GM18507 (cell line): ENCODE measurements at regions not wholly inside any gene's neighbourhood (a gene's known extent, or its start where the extent isn't known, plus 50 kb on each side); places are given as distances from the start of the nearest gene placed in this dataset.
"Not testable (repeated sequence)": the region's sequence is repeated elsewhere in the genome, so short reads cannot be mapped to it uniquely, and the experiment has no call there.

Experiments
- DNase-seq: peaks from one replicate; pipeline ENCODE4 v3.0.0; 2011; ENCODE audit warnings: low read depth; ENCODE audit not compliant: insufficient read length; ENCODE audit errors: extremely low spot score
- FAIRE-seq: peaks from 2 replicates; lab custom pipeline; 2011; peaks lifted over from hg19 to GRCh38; lab: Jason Lieb, UNC

DNA sequence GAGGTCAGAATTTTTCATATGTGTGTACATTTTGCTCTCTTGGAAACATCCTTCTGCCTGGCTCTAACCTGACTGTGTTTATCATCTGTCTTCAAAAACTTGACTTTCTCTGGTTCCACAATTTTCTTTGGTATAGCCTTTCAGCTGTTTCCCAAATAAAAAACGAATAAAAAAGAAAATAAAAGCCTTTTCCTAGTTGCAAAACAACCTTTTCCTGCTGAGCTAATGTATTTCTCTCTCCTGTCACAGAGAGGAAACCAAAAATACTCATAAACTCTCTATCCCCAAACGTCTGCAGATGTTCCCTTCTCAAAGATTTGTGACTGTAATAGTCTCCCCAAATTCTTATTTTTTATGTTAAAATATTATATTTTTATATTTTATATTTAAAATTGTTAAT is 505.3 kb upstream of the SLC39A10 start:
- no peak for DNase-seq

DNA sequence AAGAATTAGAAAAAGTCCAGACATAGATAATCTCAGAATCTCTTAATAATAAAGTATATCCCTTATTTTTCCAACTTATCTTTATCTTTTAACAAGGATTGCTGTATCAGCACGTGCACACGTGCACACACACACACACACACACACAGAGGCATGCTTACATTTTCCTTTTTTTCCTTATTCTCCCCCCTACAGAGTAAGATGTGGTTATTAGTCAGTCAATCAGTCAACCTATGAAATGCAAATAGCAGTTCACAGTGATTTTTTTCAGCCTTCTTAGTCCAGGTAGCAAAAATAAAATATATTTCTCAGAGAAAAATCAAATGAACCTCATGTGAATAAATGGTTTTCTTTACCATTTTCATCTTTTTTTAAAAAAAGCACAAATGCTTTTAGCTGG is 506.2 kb upstream of the SLC39A10 start:
- FAIRE-seq, result no peak
- DNase-seq, result no peak

More for the DNA sequence above, 505.3 kb upstream of the SLC39A10 start:
- no peak for FAIRE-seq

DNA sequence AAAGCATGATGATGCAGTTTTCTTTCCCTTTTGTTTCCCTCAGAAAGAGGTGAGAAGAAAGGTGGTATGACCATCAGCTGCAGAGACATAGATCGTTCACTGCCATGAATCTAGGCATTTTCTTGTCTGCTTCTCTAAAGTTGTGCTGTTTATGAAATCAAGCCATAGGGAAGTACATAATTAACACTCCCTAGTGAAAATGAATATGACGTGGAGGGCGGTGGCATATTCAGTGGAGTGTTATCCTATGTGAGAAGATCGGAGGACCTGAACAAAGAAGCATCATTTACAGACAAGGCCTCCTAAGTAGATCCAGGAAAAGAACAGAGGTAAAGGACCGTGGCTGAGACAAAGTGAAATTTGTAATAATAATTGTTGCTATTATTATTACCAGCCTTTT is 509.0 kb upstream of the SLC39A10 start:
- DNase-seq, result no peak

DNA sequence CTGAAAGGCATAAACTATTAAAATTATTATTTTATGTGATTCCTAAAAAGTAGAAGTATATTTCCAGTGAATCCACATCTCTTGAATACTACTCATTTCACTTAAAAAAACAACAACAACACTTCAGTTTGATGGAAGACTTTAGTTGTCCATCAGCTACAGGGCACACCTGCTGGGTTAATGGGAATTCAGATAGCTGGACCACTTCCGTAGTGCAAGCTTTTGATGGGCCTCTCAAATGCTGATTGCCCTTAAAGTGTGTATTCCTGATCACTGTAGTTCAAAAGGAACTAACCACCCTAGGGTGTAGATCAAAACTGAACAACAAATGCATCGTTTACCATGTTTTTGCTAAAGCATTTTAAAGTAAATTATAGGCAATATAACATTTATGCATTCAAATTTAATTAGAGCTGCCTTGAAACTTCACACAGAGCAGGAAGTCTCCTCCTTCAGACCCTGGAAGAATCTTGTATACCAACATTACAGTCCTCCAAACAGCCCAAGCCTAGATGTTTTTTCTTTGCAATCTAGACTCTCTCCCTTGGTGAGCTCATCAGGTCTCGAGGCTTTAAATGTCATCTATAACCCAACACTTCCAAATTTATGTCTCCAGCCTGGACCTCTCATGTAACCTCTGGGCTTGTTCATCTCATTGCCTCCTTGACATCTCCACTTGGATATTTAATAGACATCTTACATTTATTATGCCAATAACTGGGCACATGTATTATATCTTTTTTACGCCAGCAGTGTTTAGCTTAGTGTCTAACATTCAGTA is 510.1 kb upstream of the SLC39A10 start:
- no peak for DNase-seq

More for the DNA sequence above, 509.0 kb upstream of the SLC39A10 start:
- FAIRE-seq, result no peak

DNA sequence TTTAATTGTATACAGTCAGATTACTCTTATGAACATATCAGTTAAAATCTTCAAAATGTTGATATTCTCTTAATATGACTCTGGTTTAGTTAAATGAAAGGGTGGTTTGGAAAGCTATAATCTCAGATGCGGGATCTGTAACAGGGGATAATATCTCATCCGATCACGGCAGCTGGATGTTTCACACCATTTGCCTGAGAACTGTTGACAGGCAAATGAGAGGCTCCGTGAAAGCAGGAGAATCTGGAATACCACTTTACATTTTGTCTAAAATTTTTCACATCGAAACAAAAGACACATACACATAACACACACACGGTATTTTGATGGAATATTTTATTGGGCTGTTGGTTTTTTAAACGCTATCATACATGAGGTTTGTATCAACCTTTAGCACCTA is 518.6 kb upstream of the SLC39A10 start:
- FAIRE-seq (no peak), DNase-seq (no peak)

More for the DNA sequence above, 510.1 kb upstream of the SLC39A10 start:
- FAIRE-seq, result no peak

DNA sequence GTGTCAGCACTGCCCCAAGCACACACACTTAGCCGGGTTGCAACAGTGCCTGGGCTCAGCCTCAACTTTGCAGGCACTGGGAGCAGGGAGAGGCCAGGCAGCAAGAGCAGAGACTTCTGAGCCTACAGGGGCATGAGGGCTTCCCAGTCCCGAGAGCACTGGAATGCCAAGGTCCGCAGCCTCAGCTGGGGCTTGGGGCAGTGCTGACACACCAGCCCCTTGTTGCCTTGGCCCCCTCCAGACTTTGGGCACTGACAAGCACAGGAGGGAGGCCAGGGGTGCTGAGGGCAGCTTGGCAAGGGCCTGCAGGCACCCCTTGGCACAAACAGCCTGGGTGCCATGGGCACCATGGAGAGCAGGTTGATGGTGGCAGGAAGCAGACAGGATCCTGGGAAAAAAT is 531.1 kb upstream of the SLC39A10 start:
- not testable (repeated sequence) for DNase-seq, FAIRE-seq

DNA sequence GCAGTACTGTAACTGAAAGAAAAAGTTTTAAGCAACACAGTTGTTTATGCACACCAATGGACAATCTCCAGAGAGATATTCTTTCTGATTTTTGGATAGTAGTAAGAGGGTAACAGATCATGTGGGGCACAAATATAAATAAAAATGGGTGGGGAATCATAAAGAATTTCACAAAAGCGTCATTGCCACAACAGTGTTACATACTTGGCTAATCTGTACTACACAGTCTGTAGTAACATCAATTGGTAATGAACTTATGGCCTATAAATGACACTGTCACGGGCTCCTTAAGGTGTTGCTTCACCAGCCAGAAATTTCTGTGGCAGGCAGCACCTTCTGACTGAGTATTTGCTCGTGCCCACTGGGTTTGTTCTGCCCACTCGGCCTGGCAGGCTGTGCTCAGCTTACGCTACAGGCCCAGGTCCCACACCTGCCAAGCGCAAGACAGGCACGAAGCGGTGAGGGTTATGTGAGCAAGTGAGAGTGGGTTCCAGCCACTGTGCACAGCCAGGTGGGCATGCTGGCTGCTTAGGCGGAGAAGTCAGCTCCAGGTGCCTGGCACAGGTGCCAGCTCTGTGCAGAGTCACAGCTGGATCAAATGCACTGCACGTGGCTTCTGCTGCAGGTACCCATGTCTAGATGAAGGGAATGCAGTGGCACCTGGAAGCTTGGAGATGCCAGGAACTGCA is 532.5 kb upstream of the SLC39A10 start:
- DNase-seq (no peak), FAIRE-seq (no peak)

DNA sequence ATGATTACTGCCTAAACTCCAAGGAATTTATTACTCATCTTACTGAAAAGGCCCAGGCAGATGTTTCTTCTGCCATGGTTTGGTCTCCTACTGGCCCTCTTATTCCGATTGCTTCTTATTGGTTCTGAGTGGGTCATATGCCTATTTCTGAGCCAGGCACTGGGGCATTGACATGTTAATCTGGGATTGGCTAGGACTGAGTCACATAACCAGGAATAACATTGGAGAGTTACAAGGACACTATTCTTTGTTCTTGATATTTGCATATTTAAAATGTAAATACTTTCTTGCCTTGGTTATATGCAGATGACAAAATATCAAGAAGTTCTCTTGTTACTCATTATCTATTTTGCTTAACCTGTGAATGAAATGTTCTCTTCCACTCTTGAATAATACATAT is 534.4 kb upstream of the SLC39A10 start:
- DNase-seq (no peak), FAIRE-seq (no peak)

DNA sequence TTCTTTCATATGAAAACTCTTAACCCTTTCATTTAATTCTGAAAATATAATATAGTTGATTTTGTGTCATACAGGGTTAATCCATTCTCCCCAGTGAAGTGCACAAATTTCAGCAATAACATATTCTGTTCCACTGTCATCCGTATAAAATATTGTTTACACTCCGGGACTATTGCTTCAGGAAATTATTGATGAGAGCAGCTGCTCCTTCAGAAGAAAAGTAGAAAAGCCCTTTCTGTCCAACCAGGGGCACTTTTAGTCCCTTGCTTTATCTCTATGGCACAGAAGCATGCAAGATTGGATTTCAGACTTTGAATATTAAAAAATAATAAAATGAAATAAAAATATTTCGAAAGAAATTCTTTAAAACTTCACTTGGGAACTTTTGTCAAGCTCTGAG is 535.7 kb upstream of the SLC39A10 start:
- FAIRE-seq, result no peak
- no peak for DNase-seq

DNA sequence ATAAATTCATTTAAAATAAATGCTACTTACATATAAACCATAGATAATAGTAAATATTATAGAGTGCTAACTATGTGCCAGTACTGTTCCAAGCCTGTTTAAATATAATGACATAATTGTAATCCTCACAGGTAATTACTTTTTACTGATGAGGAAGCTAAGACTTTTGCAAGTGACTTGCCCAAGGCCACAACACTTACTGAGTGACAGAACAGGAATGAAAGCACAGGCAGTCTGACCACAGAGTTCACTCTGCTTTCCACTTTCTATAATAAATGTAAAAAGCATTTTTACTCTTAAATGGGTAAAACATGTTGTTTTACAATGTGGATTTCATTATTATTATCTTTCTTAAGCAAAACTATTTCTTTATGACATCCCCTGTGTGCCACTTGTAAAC is 537.8 kb upstream of the SLC39A10 start:
- no peak for DNase-seq
- no peak for FAIRE-seq

DNA sequence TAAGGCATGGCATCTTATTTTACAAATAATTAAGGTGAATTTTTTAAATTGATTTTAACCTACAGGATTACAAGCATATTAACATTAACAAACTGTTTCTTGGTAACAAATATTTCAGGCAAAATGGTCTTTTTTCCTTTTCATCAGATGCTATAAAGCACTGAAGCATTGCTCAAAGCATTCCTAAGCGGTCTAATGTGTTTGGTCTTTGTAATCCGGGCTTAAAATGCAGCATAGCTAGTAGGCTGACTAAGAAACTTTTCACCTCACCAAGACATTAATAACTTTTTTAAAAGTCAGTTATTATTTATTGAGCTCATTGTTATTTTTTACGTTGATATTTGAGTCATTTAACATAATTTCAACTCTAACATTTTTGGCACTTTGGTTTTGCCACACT is 538.8 kb upstream of the SLC39A10 start:
- FAIRE-seq (no peak), DNase-seq (no peak)

DNA sequence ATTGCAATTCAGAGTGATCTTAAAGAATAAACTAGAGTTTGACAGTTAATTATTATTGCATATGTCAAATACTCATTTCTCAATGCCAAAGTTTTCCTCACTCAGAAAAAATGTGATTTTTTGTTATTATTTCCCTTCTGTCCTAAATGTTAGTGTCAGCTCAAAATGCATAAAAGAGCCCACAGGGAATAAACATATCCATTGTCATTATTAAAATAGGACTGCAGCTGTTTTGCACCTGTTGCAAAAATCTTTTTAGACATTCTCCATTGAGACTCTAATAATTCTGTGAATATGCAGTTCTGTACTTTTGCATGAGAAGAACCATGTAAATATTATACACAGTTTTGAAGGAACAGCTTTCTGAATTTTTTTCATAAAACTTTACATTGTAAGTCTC is 540.0 kb upstream of the SLC39A10 start:
- FAIRE-seq, result no peak

DNA sequence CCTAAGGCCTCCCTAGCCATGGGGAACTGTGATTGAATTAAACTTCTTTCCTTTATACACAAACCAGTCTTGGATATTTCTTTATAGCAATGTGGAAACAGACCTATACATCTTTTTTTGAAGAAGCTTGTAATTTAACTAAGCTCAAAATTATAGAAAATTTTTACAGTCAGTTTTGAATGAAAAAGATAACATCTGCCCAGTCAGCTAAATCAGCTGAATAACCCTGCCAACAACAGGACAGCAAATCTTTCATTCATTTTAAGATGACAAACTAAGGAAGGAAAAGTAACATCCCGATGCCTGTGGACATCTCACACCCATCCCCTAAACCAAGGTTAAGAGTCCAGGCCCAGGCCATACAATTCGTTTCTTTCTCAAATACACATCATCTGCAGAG is 541.3 kb upstream of the SLC39A10 start:
- DNase-seq (no peak), FAIRE-seq (no peak)

More for the DNA sequence above, 540.0 kb upstream of the SLC39A10 start:
- DNase-seq, result no peak

DNA sequence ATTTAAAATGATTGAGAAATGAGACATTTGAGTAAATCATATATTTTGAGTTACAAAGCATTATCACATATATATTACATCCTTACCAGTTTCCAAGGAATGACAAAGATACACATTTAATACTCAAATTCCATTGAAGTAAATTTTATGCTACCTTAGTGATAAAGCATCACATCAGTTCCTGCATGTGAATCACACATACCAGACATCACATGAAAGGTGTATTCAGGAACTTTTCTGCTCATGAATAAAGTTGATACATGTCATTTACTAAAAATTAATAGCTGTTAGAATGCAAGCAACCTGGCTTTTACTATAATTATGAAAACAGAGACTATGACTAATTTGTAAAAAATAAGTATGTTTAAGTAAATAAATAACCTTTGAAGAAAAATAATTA is 548.8 kb upstream of the SLC39A10 start:
- FAIRE-seq (no peak), DNase-seq (no peak)

DNA sequence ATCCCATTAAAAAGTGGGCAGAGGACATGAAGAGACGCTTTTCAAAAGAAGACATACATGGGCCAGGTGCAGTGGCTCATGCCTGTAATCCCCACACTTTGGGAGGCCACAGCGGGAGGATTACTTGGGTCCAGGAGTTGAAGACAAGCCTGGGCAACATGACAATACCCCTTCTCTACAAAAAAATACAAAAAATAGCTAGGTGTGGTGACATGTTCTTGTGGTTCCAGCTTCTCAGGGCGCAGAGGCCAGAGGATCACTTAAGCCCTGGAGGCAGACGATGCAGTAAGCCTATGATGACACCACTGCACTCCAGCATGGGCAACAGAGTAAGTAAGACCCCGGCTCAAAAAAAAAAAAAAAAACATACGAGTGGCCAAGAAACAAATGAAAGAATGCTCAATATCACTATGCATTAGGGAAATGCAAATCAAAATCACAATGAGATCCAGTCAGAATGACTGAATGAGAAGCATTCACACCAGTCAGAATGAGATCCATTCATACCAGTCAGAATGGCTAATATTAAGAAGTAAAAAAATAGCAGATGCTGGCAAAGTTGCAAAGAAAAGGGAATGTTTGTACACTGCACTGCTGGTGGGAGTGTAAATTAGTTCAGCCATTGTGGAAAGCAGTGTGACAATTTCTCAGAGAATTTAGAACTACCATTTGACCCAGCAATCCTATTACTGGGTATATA is 550.2 kb upstream of the SLC39A10 start:
- FAIRE-seq, result no peak

DNA sequence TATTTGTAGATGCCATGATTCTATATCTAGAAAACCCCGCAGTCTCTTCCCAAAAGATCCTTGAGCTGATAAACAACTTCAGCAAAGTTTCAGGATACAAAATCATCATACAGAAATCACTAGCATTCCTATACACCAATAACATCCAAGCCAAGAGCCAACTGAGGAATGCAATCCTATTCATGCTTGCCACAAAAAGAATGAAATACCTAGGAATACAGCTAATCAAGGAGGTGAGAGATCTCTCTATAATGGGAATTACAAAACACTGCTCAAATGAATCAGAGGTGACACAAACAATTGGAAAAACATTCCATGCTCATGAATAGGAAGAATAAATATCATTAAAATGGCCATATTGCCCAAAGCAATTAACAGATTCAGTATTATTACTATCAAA is 551.4 kb upstream of the SLC39A10 start:
- DNase-seq (no peak), FAIRE-seq (no peak)

More for the DNA sequence above, 550.2 kb upstream of the SLC39A10 start:
- DNase-seq, result no peak

DNA sequence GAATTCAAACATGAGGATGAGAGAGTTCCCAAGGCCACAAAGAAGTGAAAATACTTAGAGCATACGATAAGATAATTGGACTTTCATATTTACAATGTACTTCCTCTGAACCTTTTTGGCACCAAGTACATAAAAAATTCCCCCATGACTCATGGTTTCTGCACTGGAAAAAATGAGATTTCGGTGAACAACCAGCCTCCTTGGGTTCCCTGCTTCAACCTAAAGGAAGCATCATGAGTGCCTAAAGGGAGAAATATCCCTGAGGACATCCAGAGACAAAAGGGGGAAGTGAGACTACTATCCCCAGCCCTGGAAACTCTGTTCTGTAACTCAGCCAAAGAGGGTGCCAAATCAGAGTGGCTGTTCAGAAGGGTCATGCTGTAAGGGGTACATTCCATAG is 562.7 kb upstream of the SLC39A10 start:
- DNase-seq (no peak), FAIRE-seq (no peak)

DNA sequence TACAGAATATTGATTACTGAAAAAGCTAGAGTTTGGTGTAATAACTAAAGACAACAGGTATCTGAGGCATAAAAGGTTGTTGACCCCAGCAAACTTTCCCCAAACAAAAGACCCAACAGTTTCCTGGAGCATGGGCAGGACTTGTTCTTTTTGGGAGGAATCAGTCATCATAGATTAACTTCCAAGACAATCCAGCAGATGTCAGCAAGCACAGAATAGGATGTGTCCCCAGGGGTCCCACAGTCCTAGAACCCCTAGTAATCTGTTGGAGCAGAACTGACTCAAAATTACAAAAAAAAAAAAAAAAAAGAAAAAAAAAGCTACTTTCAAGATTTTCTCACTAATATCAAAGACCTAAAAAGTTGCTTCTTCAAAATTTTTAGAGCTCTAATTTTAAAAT is 564.7 kb upstream of the SLC39A10 start:
- FAIRE-seq (no peak), DNase-seq (no peak)

DNA sequence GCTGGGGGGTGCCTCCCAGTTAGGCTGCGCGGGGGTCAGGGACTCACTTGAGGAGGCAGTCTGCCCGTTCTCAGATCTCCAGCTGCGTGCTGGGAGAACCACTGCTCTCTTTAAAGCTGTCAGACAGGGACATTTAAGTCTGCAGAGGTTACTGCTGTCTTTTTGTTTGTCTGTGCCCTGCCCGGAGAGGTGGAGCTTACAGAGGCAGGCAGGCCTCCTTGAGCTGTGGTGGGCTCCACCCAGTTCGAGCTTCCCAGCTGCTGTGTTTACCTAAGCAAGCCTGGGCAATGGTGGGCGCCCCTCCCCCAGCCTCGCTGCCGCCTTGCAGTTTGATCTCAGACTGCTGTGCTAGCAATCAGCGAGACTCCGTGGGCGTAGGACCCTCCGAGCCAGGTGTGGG is 584.2 kb upstream of the SLC39A10 start:
- DNase-seq, FAIRE-seq: not testable (repeated sequence)

DNA sequence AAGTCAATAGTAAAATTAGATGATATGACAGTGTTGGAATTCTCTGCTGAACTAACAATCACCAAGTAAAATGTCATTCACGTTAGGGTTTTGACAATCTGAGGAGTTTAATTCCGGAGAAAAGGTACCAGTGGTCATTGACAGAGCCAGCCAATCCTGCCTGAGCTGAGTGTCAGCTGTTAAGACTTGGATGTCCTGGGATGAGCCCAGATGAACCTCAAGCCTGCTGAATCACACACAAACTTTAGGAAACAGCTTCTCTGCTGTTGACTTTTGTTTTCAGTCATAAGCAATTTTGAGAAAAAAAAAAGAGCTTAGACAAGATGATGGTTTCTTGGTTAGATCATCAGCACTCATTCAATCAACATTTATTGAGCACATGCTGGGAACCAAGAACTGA is 600.0 kb upstream of the SLC39A10 start:
- FAIRE-seq, result no peak
- no peak for DNase-seq
